ENCODE measurements at regions not wholly inside any gene's neighbourhood (a gene's known extent, or its start where the extent isn't known, plus 50 kb on each side); places are given as distances from the start of the nearest gene placed in this dataset.

DNA sequence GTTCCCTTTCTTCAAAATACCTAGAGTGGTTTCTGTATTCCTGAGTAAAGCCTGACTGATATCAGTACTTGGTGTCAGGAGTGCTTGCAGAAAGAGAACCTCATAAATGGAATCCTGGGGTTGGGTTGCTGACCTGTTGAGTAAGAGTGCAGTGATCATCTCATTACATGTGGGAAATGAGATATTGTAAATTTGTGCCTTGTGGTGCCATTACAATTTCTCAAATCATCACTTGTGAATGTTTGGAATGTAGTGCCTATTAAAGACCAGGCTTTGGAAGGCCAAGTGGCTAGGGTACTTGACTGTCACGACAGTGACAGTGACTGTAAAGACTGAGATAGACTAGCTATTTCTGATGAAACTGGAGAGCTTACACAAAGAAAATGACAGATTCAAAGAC lies 176.7 kb upstream of the CTTNBP2NL start:
- Histone ChIP-seq H3K27me3 (ENCODE audit: control insufficient read depth, insufficient read depth, low read length) (no peaks in the 10 kb centered on the region), H3K27ac (ENCODE audit: low read depth, low read length) (no peak overlapping the region), H3K9me3 (ENCODE audit: control insufficient read depth, insufficient read depth, low read length) (no peaks in the 10 kb centered on the region), H3K4me3 (ENCODE audit: low read depth, low read length) (no peak overlapping the region), H3K9ac (ENCODE audit: low read depth, low read length) (no peak overlapping the region), H3K36me3 (ENCODE audit: control insufficient read depth, insufficient read depth, low read length) (no peaks in the 10 kb centered on the region), H3K4me1 (ENCODE audit: control insufficient read depth, insufficient read depth, low read length) (no peaks in the 10 kb centered on the region; the same call in 1 of the 2 replicates)

DNA sequence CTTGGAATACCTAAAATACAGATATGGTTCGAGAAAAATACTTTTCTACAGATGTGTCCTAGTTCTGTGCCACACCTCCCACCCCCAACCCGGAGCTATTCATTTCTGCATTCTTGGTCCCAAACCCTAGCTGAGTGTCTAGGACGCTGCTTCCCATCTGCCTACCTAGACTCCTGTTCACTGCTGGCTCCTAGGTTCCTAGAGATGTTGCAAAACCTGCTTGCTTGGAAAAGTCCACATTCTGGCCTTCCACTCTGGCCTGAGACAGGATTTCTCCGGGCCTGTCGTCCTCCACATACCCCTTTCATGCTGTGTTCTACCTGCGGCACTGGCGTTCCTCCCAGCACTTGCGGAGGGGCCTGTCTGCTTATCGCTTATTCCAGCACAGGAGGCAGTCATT lies 165.8 kb upstream of the CTTNBP2NL start:
- Histone ChIP-seq H3K9me3 (ENCODE audit: control insufficient read depth, insufficient read depth, low read length) (0 out of 2 replicates have a peak, but pooled peaks cover 2% of the 10 kb centered on the region), H3K27ac (ENCODE audit: low read depth, low read length) (no peak overlapping the region), H3K4me1 (ENCODE audit: control insufficient read depth, insufficient read depth, low read length) (peaks cover 8% of the 10 kb centered on the region), H3K4me3 (ENCODE audit: low read depth, low read length) (no peak overlapping the region), H3K36me3 (ENCODE audit: control insufficient read depth, insufficient read depth, low read length) (no peaks in the 10 kb centered on the region), H3K27me3 (ENCODE audit: control insufficient read depth, insufficient read depth, low read length) (no peaks in the 10 kb centered on the region), H3K9ac (ENCODE audit: low read depth, low read length) (no peak overlapping the region)

DNA sequence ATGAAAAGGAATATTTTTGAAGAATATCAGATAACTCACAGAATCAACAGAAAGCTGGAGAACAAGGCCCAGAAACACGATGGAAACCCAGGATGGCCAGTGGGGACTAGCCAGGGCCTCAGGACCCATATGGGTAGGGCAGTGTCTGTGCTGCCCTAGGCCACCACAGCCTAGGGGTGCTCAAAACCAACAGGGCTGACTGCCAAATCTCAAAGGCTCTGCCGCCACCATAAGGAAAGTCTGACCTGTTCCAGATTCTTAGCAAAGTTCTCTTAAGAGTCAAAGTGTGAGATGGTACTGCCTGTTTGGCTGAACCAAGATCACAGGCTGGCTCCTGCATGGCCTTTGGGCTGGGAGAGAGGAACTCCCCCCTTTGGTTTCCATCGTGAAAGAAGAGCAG lies 164.7 kb upstream of the CTTNBP2NL start:
- no peak overlapping the region for H3K4me3 ChIP-seq (ENCODE audit: low read depth, low read length)
- no peak overlapping the region for H3K27ac ChIP-seq (ENCODE audit: low read depth, low read length)
- H3K4me1 ChIP-seq (ENCODE audit: control insufficient read depth, insufficient read depth, low read length): peaks cover 8% of the 10 kb centered on the region
- no peak overlapping the region for H3K9ac ChIP-seq (ENCODE audit: low read depth, low read length)
- H3K9me3 ChIP-seq (ENCODE audit: control insufficient read depth, insufficient read depth, low read length): 0 out of 2 replicates have a peak, but pooled peaks cover 2% of the 10 kb centered on the region
- no peaks in the 10 kb centered on the region for H3K36me3 ChIP-seq (ENCODE audit: control insufficient read depth, insufficient read depth, low read length)
- no peaks in the 10 kb centered on the region for H3K27me3 ChIP-seq (ENCODE audit: control insufficient read depth, insufficient read depth, low read length)

DNA sequence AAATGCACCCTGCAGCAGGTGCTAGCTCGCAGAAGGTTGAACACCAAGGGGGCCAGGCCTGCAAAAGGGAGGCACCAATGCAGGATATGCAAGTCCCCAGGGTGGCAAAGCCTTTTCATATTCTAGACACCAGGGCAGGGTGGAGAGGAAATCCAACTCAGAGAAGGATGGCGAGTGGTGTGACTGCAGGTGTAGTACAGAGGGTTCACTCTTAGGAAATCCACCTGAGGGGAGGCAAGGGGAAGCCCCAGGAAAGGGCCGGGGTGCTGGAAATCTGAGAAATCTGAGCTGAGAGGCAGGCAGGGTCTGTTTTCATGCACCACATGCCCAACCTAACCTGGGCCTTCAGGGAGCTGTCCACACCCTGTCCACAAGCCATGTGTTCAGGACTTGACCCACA lies 163.2 kb upstream of the CTTNBP2NL start:
- Histone ChIP-seq H3K36me3 (ENCODE audit: control insufficient read depth, insufficient read depth, low read length) (no peaks in the 10 kb centered on the region), H3K27ac (ENCODE audit: low read depth, low read length) (no peak overlapping the region)

DNA sequence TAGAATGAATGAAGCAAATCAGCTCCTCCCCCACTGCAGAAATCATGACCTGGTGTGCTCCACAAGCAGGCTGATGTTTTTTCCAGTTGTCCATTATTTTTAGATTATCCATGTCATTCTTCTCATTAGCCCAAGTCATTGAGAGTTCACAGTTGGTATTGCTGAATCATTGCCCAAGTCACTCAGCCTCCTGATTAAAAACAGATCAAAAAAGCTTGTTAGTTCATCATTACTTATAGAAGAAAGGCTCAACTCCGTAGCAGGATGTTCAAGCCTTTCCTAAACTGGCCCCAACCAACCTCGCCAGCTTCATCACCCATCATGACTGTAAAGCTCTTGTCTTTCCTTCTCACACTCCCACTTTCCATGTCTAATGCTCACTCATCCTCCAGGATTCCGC lies 161.3 kb upstream of the CTTNBP2NL start:
- no peaks in the 10 kb centered on the region for H3K9me3 ChIP-seq (ENCODE audit: control insufficient read depth, insufficient read depth, low read length)
- no peak overlapping the region for H3K27ac ChIP-seq (ENCODE audit: low read depth, low read length)
- no peak overlapping the region for H3K9ac ChIP-seq (ENCODE audit: low read depth, low read length)
- H3K36me3 ChIP-seq (ENCODE audit: control insufficient read depth, insufficient read depth, low read length): no peaks in the 10 kb centered on the region
- H3K27me3 ChIP-seq (ENCODE audit: control insufficient read depth, insufficient read depth, low read length): no peaks in the 10 kb centered on the region
- H3K4me1 ChIP-seq (ENCODE audit: control insufficient read depth, insufficient read depth, low read length): peaks cover 30% of the 10 kb centered on the region
- H3K4me3 ChIP-seq (ENCODE audit: low read depth, low read length): no peak overlapping the region

More for the DNA sequence above, 163.2 kb upstream of the CTTNBP2NL start:
- Histone ChIP-seq H3K4me1 (ENCODE audit: control insufficient read depth, insufficient read depth, low read length) (peaks cover 13% of the 10 kb centered on the region), H3K9me3 (ENCODE audit: control insufficient read depth, insufficient read depth, low read length) (0 out of 2 replicates have a peak, but pooled peaks cover 2% of the 10 kb centered on the region), H3K27me3 (ENCODE audit: control insufficient read depth, insufficient read depth, low read length) (no peaks in the 10 kb centered on the region), H3K4me3 (ENCODE audit: low read depth, low read length) (no peak overlapping the region), H3K9ac (ENCODE audit: low read depth, low read length) (no peak overlapping the region)

DNA sequence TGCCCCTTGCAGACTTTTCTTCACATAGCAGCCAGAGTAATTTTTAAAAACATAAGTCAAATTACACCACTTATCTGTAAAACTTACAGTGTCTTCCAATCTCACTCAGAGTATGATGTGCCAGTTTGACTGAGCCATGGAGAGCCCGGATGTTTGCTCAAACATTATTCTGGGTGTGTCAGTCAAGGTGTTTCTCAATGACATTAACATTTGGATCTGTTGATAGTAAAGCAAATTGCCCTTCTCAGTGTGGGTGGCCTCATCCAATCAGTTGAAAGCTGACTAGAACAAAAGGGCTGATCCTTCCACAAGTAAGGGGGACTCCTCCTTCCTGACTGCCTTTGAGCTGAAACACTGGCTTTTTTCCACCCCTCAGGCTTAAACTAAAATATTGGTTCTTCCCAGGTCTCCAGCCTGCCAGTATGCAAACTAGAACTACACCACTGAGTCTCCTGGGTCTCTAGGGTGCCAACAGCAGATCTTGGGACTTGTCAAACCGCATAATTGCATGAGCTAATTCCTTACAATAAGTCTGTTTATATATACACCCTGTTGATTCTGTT lies 157.9 kb upstream of the CTTNBP2NL start:
- H3K9ac ChIP-seq (ENCODE audit: low read depth, low read length): no peak overlapping the region
- no peaks in the 10 kb centered on the region for H3K36me3 ChIP-seq (ENCODE audit: control insufficient read depth, insufficient read depth, low read length)
- H3K27me3 ChIP-seq (ENCODE audit: control insufficient read depth, insufficient read depth, low read length): no peaks in the 10 kb centered on the region
- peaks cover 29% of the 10 kb centered on the region for H3K4me1 ChIP-seq (ENCODE audit: control insufficient read depth, insufficient read depth, low read length)
- no peaks in the 10 kb centered on the region for H3K9me3 ChIP-seq (ENCODE audit: control insufficient read depth, insufficient read depth, low read length)
- H3K4me3 ChIP-seq (ENCODE audit: low read depth, low read length): no peak overlapping the region
- no peak overlapping the region for H3K27ac ChIP-seq (ENCODE audit: low read depth, low read length)

DNA sequence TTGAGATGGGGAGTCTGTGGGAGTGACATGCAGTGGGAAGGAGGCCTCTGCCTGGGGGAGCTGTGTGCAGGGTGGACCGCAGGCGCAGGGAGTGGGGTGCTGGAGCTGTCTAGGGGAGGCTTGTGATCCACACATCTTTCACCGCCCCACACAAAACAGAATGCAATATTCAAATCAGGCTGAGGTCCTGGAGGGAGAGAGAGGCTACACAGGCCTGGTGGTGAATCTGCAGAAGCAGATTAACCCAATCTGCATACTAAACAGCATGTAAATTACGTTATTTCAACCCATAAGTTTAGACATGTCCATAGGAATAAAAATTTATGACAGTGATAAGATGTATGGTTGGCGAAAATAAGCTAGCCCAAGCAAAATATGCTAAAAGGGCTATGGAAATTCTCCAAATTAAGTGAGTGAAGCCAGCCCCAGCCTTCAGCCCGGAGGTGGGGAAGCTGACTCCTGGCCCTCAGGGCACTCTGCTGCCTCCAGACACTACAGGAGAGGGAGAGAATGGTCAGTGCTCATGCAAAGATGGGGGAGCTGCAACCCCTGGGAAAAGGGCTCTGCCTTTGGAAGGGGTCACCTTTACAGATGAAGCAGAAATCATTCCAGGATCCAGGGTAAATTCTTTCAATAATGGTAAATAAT lies 156.2 kb upstream of the CTTNBP2NL start:
- no peak overlapping the region for H3K9ac ChIP-seq (ENCODE audit: low read depth, low read length)
- H3K4me3 ChIP-seq (ENCODE audit: low read depth, low read length): no peak overlapping the region
- H3K27ac ChIP-seq (ENCODE audit: low read depth, low read length): no peak overlapping the region
- H3K9me3 ChIP-seq (ENCODE audit: control insufficient read depth, insufficient read depth, low read length): no peaks in the 10 kb centered on the region
- H3K4me1 ChIP-seq (ENCODE audit: control insufficient read depth, insufficient read depth, low read length): peaks cover 29% of the 10 kb centered on the region
- H3K27me3 ChIP-seq (ENCODE audit: control insufficient read depth, insufficient read depth, low read length): no peaks in the 10 kb centered on the region
- H3K36me3 ChIP-seq (ENCODE audit: control insufficient read depth, insufficient read depth, low read length): no peaks in the 10 kb centered on the region

DNA sequence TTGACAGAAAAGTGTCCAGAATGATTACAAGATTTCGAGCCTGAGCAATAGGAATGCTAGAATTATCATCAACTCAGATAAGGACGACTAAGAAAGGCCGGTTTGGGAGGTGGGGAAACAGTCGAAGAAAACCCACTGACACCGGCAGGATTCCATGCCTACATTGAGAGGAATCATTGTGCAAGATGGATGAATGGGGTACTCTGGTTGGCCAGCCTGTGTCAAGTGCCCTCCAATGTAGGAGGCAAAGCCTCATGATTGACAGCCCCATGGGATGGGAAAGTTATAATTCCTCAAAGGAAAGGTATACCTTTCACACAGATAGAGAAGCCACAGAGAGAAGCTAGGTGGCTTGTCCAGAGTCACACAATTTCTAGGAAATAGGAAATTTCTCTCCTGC lies 153.5 kb upstream of the CTTNBP2NL start:
- Histone ChIP-seq H3K36me3 (ENCODE audit: control insufficient read depth, insufficient read depth, low read length) (no peaks in the 10 kb centered on the region), H3K9ac (ENCODE audit: low read depth, low read length) (no peak overlapping the region), H3K4me1 (ENCODE audit: control insufficient read depth, insufficient read depth, low read length) (peaks cover 33% of the 10 kb centered on the region), H3K27me3 (ENCODE audit: control insufficient read depth, insufficient read depth, low read length) (no peaks in the 10 kb centered on the region), H3K9me3 (ENCODE audit: control insufficient read depth, insufficient read depth, low read length) (no peaks in the 10 kb centered on the region), H3K27ac (ENCODE audit: low read depth, low read length) (no peak overlapping the region), H3K4me3 (ENCODE audit: low read depth, low read length) (no peak overlapping the region)

DNA sequence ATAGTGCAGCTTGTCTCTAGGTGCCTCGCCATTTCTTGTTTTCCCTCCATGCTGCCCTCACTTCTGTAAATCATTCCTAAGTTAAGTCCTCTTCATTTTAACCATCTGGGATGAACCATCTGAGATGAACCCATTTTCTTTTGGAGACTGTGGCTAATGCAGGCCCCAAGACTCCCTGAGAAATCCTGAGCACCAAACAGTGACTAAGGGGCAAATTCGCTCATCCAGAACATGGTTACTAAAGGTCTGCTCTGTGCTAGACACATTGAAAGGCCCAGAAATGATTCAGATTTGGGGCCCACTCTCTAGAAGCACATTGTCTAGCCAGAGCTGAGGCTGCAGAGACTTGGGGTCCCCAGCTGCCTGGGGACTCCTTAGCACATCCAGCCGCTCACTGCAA lies 151.9 kb upstream of the CTTNBP2NL start:
- H3K36me3 ChIP-seq (ENCODE audit: control insufficient read depth, insufficient read depth, low read length): no peaks in the 10 kb centered on the region
- no peak overlapping the region for H3K4me3 ChIP-seq (ENCODE audit: low read depth, low read length)
- no peak overlapping the region for H3K9ac ChIP-seq (ENCODE audit: low read depth, low read length)
- peaks cover 18% of the 10 kb centered on the region for H3K4me1 ChIP-seq (ENCODE audit: control insufficient read depth, insufficient read depth, low read length)
- H3K27me3 ChIP-seq (ENCODE audit: control insufficient read depth, insufficient read depth, low read length): no peaks in the 10 kb centered on the region
- H3K27ac ChIP-seq (ENCODE audit: low read depth, low read length): no peak overlapping the region
- H3K9me3 ChIP-seq (ENCODE audit: control insufficient read depth, insufficient read depth, low read length): no peaks in the 10 kb centered on the region

DNA sequence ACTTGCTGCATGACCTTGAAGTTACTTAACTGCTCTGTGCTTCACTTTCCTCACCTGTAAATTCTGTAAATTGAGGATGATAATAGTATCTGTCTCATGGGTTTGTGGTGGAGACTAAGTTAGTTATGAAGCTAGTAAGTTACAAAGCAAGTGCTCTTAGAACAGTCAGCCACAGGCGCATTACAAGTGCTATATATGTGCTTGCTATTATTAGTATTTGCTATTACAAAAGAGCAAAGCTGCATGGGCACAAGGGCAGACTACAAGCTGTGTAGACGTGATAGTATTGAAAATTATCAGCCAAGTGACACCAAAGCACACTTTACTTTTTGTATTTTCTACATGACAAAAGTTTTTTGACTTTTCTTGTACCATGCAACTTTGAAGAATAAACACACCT lies 150.9 kb upstream of the CTTNBP2NL start:
- H3K9ac ChIP-seq (ENCODE audit: low read depth, low read length): no peak overlapping the region
- no peak overlapping the region for H3K27ac ChIP-seq (ENCODE audit: low read depth, low read length)
- H3K36me3 ChIP-seq (ENCODE audit: control insufficient read depth, insufficient read depth, low read length): no peaks in the 10 kb centered on the region
- H3K9me3 ChIP-seq (ENCODE audit: control insufficient read depth, insufficient read depth, low read length): no peaks in the 10 kb centered on the region
- H3K4me3 ChIP-seq (ENCODE audit: low read depth, low read length): no peak overlapping the region
- no peaks in the 10 kb centered on the region for H3K27me3 ChIP-seq (ENCODE audit: control insufficient read depth, insufficient read depth, low read length)
- H3K4me1 ChIP-seq (ENCODE audit: control insufficient read depth, insufficient read depth, low read length): peaks cover 8% of the 10 kb centered on the region

DNA sequence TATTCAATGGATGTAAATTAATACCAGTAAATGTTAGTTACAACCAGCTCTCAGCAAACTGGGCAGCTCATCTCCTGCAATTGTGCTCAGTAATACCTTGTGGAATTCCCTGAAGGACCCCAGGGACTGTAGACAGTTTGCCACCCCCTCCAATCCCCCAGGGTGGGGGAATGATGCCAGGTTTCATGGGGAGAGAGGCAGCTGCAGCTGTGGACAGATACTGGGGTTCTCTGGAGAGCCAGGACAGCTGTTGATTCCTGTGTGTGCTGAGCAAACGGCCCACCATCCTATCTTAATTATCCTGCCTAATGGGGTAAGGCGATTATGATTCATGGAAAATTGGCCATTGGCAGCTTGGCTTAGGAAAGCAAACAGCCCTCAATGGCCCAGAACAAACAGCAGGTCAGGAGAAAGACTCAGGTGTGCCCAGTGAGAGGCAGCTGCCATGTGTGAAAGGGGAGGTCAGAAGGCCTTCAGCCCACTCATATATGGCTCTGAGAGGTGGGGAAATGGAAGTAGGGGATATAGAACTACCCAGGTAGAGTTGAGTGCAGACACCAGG lies 148.9 kb upstream of the CTTNBP2NL start:
- Histone ChIP-seq H3K9ac (ENCODE audit: low read depth, low read length) (no peak overlapping the region), H3K9me3 (ENCODE audit: control insufficient read depth, insufficient read depth, low read length) (no peaks in the 10 kb centered on the region), H3K4me3 (ENCODE audit: low read depth, low read length) (no peak overlapping the region), H3K27me3 (ENCODE audit: control insufficient read depth, insufficient read depth, low read length) (no peaks in the 10 kb centered on the region), H3K27ac (ENCODE audit: low read depth, low read length) (no peak overlapping the region), H3K4me1 (ENCODE audit: control insufficient read depth, insufficient read depth, low read length) (peaks cover 6% of the 10 kb centered on the region; the same call in 1 of the 2 replicates), H3K36me3 (ENCODE audit: control insufficient read depth, insufficient read depth, low read length) (no peaks in the 10 kb centered on the region)

All from HUES48 (cell line).